Right lung (tissue), 2 donors: ENCODE measurements at regions not wholly inside any gene's neighbourhood (a gene's known extent, or its start where the extent isn't known, plus 50 kb on each side); places are given as distances from the start of the nearest gene placed in this dataset.

Experiments used
- DNase-seq, 2 donors: peaks; one replicate each; pipeline ENCODE4 v3.0.0-alpha.2; 2013

DNA sequence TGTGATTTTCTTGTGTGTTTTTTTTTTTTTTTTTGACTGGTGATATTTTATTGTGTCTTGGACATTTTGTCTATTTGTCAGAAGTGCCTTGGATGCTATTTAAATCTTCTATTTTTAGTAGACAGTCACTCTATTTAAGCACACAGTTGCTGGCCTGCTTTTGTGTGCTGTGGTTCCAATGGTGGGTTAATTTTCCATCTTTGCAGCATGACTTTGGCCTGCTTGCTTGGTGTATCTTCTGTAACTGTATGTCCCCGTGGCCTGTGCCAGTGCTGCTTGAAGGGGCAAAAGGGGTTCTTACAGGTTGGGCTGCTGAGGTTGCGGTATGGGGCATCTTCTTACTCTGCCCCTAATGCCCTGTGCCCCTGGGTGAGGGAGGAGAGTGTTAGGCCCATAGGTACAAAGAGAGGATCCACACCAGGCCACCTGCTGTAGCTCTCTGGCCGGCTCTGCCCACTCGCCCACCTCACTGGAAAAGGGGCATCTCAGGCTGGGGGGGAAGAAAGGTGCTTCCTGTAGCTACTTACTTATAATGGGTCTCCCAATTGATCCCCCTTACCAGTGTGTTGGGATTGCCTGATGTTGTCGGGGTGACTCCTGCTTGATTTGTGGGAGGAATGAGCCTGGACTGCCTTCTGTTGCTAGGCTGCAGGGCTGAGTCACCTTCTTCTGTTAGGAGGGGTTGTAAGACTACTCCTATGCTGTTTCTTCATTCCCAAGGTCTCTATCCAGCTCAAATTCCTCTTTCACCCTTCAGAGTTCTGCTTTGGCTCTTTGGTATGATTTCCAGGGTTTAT, 490.0 kb upstream of the HS6ST1 start:
- DNase-seq: no peak

GRCh38 chr2:128809259-128809636, 490.6 kb upstream of the HS6ST1 start:
- DNase-seq: no peak

- DNase-seq: no peak
Observed at GRCh38 chr2:128809880-128810279, 491.2 kb upstream of the HS6ST1 start.

- no peak for DNase-seq
Observed at GRCh38 chr2:128812183-128812940, 493.7 kb upstream of the HS6ST1 start.

DNA sequence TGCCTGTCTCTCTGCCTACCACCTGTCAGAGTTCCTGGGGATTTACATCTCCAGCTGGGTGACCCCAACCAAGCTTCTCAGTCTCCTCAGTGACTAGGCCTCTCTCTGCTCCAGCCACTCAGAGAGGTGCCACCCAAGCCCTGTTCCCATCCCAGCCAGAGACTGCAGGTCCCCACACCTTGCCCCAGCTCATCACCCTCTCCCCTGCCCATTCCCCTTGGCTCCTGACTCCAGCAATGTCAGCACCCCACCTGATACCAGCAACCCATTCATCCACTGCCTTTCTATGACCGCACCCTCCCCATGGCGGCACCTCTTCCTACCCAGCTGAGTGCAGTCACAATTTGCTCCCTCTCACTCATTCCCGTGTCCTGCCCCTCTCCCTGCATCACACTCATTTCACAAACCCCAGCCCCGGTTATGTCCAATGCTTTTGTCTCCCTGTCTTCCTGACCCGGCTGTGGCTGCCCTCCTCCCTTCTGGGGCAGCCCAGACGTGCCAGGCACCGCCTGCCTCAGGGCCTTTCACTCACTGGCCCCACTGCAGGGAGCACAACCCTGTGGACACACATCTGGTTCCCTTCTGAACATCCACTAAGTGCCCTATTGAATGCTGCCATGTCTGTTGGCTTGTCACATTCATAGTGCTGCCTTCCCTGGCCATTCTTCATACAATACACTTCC, 494.8 kb upstream of the HS6ST1 start:
- DNase-seq: no peak

GRCh38 chr2:128815248-128815647, 496.6 kb upstream of the HS6ST1 start:
- no peak for DNase-seq

DNA sequence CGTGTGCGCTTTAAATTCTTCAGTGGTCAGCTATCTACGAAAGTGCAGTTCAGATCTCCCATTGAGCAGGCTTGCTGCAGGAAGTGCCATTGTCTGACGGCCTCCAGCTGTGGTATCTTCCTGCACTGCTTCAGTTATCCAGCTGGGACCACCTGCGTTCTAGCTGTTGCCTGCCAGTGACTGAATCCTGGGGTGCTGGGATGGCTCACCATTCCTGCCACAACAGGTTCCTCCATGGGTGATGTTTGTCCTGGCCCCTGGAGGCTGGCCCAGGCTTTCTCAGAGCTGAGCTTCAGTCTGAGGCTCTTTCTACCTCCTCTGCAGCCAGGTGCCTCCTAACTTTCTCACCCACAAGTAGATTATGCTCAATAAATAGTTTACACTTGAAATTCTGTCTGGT, 498.5 kb upstream of the HS6ST1 start:
- DNase-seq: peak; percentile 29 to 30

DNA sequence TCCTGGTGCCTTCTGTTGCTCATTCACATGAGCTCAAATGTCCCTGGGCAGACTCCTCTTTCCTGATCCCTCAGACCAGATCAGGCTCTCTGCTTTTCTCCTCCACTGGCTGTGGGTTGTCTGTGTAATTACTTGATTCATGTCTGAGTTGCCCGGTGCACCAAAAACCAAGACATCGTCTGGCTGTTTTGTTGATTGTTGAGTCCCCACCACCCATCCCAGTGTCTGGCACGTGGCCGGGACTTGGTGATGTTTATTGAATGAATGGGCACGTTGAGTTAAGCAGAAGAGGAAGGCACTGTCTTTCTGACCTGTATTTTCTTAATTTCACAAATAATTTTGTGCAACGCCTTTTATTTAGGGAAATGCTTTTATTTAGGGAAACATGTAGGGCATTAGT, 499.1 kb upstream of the HS6ST1 start:
- DNase-seq: no peak

DNA sequence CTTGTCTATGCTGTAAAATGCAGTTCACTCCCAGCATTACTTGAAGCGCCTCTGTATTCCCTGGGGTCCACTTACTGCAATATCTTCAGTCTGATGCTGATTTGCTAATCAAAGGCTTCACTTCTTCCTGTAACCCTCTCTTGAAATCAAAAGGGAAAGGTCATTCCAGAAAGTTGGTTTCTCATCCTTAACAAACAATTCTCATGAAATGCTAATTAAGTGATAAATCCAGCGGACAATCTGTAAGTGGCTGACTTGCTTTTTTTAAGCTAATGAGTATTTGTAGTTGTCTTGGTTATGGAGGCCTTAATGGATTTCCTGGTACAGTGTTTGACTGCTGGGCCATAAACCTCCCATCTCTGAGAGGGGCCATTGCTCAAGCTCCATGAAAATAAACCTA, 499.6 kb upstream of the HS6ST1 start:
- DNase-seq: peak in 1 of 2 donors; percentile 7

- DNase-seq: no peak
Observed at GRCh38 chr2:128818704-128819491, 500.2 kb upstream of the HS6ST1 start.

- DNase-seq: no peak
Observed at GRCh38 chr2:128820452-128820851, 501.8 kb upstream of the HS6ST1 start.

DNA sequence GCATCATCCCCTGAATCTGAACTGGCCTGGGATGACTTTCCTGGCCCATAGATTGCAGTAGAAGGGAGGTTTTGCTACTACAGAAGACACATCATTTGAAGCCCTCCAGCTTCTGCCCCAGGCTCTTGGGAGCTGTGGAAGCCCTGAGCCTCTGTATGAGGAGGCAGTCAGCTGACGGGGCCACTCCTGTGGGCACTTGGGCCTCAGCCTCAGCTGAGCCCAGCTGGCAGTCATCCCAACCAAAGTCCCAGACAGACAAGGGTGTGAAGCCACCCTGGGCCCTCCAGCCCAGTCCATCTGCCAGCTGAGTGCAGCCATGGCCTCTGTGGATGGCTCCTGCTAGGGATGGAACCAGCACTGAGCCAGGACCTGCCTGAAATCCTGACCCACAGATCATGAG, 502.3 kb upstream of the HS6ST1 start:
- no peak for DNase-seq

- no peak for DNase-seq
Observed at GRCh38 chr2:128832946-128833663, 514.4 kb upstream of the HS6ST1 start.

- DNase-seq: no peak
Observed at GRCh38 chr2:128833664-128834027, 515.0 kb upstream of the HS6ST1 start.

DNA sequence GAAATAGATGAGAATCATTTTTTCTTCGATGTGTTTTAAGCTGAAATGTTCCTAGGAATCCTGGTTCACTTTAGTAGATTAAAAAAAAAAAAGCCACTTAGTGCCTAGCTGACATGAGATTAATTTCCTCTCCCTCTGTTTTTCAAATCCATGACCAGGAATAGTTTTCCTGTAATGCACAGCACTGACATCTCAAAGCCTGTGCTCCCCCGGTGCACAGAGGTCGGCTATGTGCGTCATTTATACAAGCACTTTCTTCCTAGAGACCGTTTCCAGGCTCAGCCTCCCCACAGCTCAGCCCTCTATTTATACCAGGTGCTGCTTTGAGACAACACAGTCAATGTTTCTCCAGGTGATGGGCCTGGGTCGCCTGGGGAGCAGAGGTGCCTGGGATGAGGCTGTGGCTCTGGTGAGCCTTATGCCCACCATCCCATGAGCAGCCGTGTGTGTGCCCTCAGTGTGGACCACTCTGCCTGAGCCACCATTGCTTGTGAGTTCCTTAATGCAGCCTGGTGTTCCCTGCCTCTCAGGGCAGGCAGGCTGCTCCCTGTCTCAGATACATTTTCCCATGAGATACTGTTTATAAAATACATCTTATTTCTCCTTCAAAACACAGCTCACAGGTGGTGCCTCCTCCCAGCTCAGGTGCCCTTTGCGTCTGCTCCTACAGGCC, 515.7 kb upstream of the HS6ST1 start:
- DNase-seq: no peak

DNA sequence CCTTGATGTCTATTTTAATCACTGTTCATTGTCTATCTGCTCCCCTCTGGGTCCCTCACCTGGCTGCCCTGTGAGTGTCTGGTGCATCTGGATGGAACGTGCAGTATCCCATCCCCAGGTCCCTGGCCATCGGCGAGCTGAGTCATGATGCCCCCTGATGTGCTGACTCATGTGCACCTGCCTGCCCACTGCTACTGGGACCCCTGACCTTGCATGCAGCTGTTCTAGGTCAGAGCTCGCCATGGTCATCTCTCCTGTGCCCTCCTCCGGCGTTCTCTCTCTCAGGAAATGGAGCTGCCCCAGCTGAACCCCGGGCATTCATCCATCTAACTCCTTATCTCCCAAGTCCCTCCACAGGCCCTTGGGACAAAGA, 516.2 kb upstream of the HS6ST1 start:
- DNase-seq: no peak

DNA sequence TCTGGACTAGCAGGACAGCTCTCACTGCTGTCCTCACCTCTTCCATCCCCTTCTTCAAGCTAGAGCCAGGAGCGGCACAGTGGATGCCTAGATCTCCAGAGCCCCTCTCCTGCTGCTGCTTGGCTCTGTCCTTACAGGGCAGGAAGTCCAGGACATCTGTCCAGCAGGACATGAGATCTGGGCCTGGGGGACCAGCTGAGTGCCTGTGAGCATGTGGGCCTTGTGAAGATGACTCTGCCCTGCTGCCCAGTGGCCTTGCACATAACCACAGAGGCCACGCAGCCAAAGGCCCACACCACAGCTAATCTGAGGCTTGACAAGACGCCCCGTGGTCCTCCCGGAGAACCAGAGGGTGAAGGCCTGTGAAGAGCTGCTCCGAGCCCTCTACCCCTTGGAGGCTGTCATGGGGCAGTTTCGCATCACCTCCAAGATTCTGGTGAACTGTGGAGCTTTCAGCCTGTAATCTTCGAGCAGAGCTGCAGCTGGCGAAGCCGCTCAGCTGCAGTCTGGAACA, 516.7 kb upstream of the HS6ST1 start:
- DNase-seq: no peak

GRCh38 chr2:128835974-128836373, 517.3 kb upstream of the HS6ST1 start:
- DNase-seq: no peak

GRCh38 chr2:128836559-128837100, 518.0 kb upstream of the HS6ST1 start:
- no peak for DNase-seq

DNA sequence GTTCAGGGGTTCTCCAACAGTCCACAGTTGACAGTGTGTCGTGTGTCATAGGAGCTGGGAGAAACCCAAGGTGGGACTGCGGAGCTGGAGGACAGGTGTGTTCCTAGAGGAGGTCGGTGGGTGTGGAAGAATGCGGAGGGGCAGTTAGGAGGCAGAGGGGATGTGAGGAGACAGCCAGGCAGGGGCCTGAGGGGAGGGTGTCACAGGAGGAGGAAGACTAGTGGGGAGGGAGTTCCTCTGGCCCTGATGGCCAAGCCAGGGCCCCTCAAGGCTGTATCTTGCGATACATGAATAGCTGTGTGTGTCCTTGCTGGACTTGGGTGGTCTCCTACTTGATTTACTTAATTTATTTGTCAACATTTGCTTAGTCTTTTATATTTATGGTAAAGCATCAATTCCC, 519.6 kb upstream of the HS6ST1 start:
- DNase-seq: no peak
